PC-9 (cell line): ENCODE measurements at regions not wholly inside any gene's neighbourhood (a gene's known extent, or its start where the extent isn't known, plus 50 kb on each side); places are given as distances from the start of the nearest gene placed in this dataset.

Source experiments
- CTCF ChIP-seq: fragments of 200-600 bp; sonication (generic); conservative IDR thresholded peaks from 2 replicates; pipeline ENCODE4 v1.6.1; 2017; ENCODE audit warnings: mixed run types, antibody characterized with exemption, mild to moderate bottlenecking, moderate library complexity
- EZH2 ChIP-seq: fragments of 200-600 bp; sonication (generic); IDR thresholded peaks from 2 replicates; pipeline ENCODE4 v1.8.0; 2017; ENCODE audit warnings: antibody characterized with exemption, low read depth

GRCh38 chr18:60279391-60279790 lies 93.2 kb downstream of the MC4R start:
- no peak for TF ChIP-seq CTCF
- TF ChIP-seq EZH2: no peak
